CD4-positive, alpha-beta T cell treated with Interleukin-17A for 4 hours (primary cell): ENCODE measurements at regions not wholly inside any gene's neighbourhood (a gene's known extent, or its start where the extent isn't known, plus 50 kb on each side); places are given as distances from the start of the nearest gene placed in this dataset.
"Not testable (repeated sequence)": the region's sequence is repeated elsewhere in the genome, so short reads cannot be mapped to it uniquely, and the experiment has no call there.

Source experiments
- DNase-seq: peaks from one replicate; pipeline ENCODE4 v3.0.0-alpha.2; 2020; ENCODE audit warnings: mixed read lengths

DNA sequence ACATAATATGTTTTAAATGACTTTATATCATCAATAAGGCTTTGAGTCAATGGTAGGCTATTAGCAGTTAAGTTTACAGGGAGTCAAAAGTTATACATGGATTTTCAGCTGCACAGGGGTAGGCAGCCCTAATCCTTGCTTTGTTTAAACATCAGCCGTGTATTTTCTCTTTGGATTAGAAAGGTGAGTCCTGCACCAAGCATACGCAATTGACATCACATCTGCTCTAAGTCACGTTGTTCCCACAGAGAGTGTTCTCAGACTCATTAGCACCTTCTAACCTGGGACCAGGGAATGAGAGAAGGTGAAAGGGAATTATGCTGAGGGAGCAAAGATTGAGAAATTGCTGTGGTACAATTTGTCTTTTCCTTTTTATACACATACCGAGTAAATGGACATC lies 148.6 kb upstream of the ZNF804B start:
- no peak for DNase-seq

DNA sequence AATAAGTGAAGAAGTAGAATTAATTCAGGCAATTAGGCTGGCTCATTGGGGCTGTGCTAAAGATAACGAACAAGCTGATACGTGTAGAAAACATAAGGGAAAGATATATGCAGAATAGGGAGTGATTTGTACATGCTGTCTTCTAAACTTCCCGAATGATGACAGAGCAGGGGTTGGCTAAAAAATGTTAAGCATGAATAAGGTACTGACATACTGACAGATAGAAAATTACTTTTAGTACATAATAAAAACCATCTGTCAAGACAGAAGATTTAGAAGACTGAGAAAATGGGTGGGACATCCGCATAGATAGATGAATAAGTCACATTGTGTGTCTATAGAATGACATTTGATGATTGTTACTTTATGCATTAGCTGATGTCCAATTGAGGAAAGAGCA lies 158.8 kb upstream of the ZNF804B start:
- DNase-seq: no peak

DNA sequence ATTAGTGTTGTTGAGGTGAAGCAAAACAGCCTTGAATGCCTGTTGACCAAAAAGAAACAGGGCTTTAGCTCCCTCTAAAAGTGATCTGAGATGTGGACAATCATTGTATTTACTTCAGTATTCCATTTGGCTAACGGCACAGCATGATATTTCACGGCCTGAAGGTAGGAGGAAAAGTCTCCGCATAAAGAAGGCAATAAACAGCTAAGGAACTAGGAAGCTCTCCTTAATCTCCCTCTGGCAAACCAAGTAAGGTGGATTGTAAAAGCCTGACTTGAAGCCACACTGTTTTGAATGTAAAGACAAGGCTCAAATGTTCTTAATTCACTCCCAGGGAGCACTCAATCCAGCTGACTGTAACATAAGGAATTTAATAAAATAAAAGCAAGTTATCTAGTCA lies 160.0 kb upstream of the ZNF804B start:
- DNase-seq: no peak

DNA sequence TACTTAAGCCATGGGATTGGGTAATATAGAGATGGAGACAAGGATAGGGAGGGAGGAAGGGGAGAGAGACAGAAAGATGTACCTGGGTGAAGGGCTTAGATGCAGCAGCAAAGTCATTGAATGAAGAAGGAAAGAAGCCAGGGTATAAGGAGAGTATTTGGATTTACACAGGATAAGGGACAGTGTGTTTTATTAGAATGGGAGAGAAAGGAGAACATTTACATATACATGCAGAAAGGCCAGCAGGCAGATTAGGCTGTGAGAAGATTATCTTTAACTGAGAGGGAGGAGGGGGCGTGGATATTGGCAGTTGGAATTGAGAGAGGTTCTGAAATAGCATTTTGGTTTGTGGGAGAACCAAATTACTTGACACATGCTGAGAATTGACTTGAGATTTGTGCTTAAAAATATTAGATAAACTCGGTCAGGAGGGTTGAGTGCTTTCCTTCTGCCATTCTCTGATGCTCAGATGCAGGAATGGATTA lies 161.5 kb upstream of the ZNF804B start:
- DNase-seq: no peak

DNA sequence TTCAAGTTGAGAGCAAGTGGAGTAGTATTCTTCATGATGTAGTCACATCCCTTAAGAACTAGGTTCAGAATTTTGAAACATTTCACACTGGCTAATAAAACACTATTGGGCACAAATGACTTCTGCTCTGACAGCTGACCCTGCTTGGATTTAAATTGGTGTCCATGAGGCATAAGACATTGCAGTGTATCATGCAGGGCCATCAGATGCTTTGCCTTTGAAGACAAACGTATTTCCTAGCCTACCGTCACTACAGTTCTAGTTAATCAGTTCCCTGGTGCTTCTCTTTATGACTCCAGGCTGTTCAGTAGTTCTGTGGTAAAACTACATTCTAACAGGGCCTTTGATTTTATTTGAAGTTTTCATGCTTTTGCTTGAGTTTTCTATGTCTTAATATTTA lies 168.5 kb upstream of the ZNF804B start:
- DNase-seq: no peak

DNA sequence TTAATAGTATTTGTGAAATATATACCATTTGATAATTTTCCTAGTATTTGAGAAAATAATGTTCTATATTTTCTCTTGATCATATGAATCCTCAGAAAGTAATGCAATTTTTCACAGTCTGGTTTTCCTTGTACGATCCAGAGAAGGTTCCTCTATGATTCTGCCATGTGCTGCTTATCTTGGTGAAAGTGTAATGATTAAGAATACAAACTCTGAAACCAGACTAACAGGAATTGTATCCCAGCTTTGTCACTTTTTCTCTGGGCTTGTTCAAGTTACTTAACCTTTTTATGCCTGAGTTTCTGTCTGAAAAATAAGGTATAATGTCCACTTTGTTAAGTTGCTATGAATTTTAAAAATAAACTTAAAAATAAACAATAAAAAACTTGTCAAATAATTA lies 169.6 kb upstream of the ZNF804B start:
- DNase-seq: no peak

DNA sequence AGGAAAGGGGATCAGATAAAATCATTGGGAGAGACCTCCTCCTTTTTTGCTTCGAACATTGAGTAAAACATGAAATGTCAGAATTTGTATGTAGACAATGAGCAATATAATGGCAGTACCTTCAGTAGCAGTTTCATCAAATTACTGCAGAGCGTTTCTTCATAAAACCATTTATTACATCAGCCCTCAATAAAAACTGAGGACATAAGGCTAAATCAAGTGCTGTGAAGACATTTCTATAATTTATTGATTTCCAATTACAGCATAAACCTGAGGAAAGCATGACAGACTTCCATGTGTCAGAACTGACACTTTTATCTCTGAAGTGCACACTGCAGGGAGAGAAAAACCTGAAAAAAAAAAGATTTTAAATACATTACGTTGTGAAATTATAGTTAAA lies 172.6 kb upstream of the ZNF804B start:
- no peak for DNase-seq

DNA sequence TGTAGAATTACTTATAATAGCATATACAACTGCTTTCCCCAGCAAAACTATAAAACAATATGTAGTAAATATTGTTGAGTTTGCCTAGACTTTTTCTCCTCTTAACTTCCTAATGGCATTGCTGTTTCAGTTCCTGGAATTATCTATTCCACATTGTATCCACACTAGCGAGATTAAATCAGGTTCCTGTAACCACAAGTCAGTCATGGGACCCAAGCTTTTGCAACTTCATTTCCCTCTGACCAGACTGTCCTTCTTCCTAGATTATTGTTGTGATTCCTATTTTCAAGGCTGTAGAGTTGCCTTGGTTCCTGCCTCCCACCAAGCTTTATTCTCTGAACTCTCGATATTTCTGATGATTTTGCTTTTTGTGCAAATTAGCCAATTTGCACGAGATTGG lies 173.3 kb upstream of the ZNF804B start:
- no peak for DNase-seq

DNA sequence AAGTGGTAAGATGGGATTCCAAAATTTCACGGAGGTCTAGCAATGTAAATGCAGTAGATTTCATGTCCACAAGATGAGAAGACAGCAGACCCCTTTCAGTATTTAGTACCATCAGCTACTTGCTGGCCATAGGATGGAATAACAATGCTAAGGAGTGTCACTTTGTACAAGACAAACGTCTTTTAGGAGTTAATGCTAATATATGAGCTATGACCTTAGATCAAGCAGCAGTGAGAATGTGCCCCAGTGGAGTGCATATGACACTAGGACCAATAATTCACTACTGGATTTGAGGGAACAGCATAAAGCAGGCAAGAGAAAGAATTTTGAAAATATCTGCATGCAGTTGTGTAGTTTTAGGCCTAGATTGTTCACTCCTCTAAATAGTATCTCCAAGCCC lies 182.8 kb upstream of the ZNF804B start:
- DNase-seq: no peak

DNA sequence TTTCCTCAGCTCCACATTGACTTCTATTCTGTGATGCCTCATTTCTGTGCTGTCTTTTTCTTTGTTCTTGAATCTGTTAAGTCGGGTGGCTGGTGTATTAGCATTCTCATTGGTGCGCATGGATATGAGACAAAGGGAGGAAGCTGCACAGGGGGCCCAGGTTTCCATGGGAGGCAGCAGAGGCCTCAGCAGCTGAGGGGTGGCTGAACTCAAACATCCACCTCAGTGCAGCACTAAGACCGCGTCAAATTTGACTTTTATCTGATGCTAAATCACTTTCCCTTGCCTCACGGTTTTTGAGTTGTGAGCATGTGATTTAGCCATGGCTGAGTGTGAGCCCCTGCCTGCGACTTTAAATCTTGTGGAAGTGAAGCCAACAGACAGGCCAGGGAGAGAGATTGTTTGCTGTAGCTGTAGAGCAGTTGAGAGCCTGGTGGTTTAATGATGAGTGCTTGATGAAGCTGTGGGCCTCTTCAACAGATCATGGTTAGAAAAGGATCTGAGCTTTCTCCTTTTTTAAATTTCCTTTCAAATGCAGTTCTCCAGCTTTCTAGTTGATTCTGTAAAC lies 193.3 kb upstream of the ZNF804B start:
- DNase-seq: no peak

DNA sequence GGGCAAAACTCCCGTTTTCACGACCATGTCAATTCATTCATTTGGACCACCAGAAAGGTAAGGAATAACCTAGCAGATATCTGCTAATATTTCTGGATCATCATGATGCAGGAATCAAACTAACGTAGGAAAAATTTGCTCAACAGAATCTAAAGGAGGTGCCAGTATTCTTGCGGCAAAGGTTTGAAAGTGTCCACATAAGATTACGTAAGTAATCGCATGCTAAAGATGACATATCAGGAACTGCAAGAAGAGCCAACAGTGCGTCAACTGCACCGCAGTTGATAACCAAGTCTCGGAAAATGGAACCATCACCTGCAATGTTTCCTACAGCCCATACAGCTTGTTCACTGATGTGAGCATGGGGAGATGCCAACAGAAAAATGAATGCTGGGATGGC lies 194.1 kb upstream of the ZNF804B start:
- DNase-seq: no peak

DNA sequence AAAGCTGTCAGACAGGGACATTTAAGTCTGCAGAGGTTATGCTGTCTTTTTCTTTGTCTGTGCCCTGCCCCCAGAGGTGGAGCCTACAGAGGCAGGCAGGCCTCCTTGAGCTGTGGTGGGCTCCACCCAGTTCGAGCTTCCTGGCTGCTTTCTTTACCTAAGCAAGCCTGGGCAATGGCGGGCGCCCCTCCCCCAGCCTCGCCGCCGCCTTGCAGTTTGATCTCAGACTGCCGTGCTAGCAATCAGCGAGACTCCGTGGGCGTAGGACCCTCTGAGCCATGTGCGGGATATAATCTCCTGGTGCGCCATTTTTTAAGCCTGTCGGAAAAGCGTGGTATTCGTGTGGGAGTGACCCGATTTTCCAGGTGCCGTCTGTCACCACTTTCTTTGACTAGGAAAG lies 203.1 kb upstream of the ZNF804B start:
- DNase-seq: not testable (repeated sequence)

DNA sequence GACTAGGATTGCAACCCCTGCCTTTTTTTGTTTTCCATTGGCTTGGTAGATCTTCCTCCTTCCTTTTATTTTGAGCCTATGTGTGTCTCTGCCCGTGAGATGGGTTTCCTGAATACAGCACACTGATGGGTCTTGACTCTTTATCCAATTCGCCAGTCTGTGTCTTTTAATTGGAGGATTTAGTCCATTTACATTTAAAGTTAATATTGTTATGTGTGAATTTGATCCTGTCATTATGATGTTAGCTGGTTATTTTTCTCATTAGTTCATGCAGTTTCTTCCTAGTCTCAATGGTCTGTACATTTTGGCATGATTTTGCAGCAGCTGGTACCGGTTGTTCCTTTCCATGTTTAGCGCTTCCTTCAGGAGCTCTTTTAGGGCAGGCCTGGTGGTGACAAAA lies 204.7 kb upstream of the ZNF804B start:
- DNase-seq: not testable (repeated sequence)

DNA sequence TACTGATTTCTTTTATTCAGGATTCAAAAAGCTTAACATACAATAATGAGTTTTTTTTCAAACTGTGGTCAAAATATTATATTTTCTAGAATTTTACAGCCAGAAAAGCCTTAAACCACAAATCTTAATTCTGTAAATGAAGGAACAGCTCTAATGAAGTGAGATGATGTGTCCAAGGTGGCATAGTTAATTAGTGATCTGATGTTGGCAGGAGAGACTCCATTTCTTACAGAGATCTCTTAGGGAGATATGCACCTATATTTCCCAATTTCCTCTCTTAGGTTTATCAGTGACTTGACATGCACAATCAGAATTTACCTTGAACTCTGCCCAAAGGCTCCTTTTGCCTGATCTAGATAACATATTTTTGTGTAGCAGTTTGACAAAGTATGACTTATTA lies 211.1 kb upstream of the ZNF804B start:
- no peak for DNase-seq

DNA sequence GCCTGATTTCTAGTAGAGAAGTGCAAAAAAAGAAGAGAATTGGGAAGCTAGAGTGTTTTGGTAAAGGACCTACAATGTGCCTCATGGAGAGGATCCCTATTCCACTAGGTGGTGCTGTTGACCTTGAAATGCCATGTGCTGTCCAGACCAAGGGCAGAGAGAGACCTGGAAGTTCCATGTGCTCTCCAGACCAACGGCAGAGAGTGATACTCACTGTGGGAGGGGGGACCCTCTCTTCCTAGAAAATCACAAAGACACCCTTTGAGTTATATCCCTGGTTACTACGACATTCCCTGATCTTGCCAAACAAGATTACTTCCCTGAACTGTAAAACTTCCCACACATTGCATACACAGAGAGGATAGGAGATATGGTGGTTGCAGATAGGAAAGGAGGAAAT lies 212.7 kb upstream of the ZNF804B start:
- peak; percentile 8 for DNase-seq

DNA sequence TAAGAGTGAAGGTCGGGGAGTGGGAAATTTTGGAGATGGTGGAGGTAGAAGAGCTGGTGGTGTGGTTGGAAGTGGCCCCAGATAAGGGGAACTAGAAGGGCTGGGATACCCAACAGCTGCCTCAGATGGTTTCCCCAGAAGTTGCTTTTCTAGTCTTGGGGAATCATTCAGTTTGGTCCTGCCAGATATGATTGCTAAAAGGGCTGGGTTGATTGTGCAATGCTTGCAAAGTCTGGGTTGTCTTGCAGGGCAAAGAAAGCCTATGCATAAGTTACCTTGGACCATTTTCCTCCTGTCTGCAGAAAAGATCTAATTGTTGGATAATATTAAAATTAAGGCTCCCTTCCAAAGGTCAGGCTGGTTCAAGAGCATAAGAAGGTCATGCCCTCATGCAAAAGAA lies 213.8 kb upstream of the ZNF804B start:
- no peak for DNase-seq

DNA sequence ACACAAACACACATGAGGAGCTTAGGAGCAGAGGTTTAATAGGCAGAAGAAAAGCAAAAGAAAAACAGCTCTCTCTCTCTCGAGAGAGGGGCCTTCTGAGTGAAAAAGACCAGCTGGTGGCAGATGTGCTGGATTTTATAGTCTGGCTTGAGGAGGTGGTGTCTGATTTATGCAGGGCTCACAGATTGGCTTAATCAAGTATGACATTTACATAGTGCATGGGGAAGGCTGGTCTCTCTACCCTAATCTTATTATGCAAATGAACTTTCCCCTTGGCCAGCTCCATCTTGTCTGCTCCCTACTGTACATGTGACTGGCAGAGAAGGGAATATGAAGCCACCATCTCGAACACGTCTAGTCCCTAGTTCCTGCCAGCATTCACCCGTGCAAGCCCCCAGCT lies 219.5 kb upstream of the ZNF804B start:
- DNase-seq: no peak

DNA sequence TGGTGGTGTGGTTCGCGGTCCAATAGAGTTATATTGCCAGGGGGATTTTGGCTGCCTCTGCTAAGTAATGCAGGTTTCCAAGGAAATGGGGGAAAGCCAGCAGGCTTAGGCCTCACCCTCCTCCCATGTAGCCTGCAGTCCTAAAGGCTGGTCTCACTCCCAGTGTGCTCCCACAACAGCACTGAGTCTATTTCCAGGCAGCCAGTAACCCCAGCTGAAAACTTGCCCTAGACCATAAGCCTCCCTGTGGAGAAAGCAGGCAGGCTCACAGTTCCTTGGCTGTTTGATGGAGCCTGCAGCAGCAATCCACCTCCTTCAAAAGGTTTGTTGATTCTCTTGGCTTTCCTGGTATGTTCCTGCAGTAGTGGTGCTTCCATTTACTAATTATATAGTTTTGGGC lies 220.0 kb upstream of the ZNF804B start:
- no peak for DNase-seq

DNA sequence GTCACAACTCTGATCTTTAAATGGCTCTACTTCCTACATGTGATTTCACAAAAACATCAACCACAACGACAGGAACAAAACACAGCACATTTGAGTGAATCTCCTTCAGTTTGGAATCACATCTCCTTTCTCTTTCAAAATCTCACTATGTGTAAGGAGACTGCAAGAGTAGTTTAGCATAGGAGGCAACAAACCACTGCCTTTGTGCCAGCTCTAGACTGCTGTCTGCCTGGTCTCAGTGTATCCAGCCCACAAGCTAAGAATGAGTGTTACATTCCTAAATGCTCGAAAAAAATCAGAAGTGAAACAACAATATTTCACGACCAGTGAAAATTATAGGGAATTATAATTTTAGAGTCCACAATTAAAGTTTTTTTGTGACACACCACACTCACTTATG lies 217.0 kb upstream of the STEAP4 start:
- no peak for DNase-seq

DNA sequence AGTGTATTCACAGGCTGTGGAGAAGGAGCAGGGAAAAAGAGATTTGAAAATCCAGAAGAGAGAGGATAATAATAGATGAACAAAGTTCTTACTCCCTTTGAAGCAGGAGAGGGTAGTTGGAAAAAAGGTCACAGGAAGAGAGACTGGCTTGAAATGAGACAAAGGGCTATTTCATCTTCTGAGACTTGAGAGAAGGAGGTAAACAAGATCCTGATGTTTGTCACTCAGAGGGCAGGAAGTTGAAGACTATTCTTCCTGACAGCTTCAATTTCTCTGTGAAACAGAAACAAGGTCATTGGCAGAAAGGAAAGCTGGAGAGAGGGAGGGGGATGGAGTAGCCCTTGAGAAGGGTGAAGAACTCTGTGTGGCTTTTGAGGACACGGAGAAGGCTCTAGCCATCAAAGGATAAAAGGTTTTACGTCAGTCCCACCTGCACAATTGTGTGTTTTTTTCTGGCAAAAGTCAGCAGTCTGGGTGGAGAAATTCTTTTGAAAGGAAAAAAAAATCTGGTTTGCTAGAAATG lies 216.1 kb upstream of the STEAP4 start:
- DNase-seq: no peak

DNA sequence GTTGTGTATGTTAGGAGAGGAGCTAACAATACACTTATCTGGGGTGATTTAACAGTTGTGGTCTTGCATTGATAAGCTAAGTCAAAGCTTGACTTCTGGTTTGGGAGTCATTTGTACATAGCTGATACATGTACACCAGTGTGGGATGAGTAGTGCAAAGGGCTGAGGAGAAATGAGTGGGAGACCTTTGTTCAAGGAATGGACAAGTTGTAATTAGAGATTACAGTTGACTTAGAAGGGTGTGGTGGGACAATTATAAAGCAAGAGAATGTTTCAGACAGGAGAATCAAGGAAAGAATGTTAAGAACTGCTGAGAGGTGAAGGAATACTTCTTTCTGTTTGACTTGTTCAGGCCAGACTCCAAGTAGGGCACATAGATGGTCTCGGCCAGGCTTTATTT lies 209.7 kb upstream of the STEAP4 start:
- no peak for DNase-seq

DNA sequence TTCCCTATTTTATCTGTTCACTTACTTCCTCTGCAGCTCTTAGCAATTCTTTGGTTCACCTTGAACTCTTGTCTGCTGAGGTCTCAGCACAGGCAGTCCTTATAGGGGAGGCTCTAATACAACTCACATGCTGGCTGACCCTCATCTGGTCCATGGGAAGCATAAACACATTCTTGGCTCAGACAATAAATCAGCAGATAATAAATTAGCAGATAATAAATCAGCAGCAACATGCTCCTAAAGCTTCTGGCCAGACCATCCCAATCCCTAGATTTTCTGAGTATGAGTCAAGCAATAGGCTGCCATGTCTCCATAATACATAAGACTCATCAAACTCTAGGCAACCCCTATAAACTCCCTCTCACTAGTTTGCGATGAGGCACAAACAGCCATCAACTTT lies 208.6 kb upstream of the STEAP4 start:
- DNase-seq: no peak

DNA sequence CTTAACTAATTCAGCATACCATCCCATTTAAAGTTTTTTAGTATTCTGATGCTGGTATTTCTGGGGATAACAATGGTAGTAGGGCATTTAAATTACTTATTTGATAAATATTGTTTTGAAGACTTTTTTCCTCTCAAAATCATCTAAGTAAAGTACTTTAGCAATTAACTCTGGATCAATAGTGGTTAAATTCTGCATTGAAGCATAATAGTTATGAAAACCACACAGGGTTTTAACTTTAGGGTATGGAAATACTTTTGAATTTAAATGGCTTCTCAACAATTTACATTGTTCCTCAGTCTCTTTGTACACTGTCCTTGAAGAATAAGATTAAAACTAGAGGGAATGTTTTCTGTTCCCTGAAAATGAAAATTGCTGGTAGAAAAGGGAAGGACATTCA lies 202.6 kb upstream of the STEAP4 start:
- no peak for DNase-seq

DNA sequence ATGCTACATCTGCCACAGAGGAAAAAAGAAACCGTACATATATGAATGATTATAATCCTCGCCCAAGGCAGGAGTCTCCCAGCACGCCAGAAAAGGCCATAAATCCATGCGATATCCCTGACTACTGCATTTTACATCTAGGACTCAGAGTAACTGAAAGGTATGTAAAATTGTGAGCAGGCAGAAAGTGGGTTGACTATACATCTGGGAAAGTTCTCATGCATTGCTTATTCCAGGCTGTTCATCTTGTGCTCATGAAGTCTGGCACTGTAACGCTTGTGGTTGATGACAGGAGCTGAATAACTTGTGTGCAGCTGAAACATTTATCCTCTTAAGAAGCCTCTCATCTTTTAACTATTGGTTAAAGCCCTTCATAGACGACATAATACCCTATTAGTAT lies 193.4 kb upstream of the STEAP4 start:
- DNase-seq: no peak

DNA sequence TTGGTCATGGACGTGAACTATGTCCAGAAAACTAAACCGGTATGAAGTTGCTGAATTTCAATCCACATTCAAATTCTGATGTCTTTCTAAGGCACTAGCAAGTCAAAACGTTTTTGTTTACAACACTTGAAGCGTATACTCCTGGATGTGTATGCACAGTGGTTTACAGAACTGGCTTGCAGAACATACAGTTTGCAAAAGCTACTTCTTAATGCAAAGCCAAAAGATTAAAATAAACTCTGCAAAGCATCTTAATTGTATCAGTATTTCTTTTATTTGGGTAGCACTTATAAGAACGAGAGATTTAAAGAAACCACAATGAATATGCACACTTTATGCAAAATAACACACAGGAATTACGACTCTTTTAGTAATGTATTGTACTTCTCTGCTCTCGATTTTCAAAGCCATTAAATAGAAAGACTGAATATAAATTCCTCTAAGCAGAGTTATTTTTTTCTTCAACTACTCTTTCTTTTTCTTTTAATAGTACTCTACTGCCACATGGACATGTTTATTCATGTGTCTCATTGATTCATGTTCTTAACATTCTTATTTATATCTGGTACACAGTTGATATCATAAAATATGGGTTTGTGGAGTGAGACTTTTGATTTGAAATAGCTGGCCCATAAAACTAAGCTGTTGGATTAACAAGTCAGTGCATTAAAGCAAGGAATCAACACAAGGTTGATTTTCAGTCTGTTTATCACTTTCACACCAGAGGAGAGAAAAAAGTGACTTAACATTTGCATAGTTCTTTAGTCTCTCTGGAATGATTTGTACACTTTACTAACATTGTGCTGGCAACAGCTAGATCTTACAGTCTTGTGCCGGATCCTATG lies 189.4 kb upstream of the STEAP4 start:
- no peak for DNase-seq
